Peyer's patch (tissue), 4 donors: ENCODE measurements at regions not wholly inside any gene's neighbourhood (a gene's known extent, or its start where the extent isn't known, plus 50 kb on each side); places are given as distances from the start of the nearest gene placed in this dataset.
"Not testable (repeated sequence)": the region's sequence is repeated elsewhere in the genome, so short reads cannot be mapped to it uniquely, and the experiment has no call there.

Experiments
- CTCF ChIP-seq, 6 experiments: fragments of 450-650 bp in 4 of 6; fragments of 200-600 bp in 2 of 6; sonication (generic) in 1 of 6; IDR thresholded peaks; one replicate each; pipeline ENCODE4 v1.5.1; 2017 to 2019; ENCODE audit warnings: antibody characterized with exemption in 6 of 6, mild to moderate bottlenecking in 3 of 6, moderate library complexity in 1 of 6
- POLR2A ChIP-seq, 2 donors: fragments of 450-650 bp; IDR thresholded peaks; one replicate each; pipeline ENCODE4 v1.5.1; 2017; ENCODE audit warnings: antibody characterized with exemption in 2 of 2, mild to moderate bottlenecking in 2 of 2, moderate library complexity in 2 of 2

GRCh38 chr21:9017206-9017605, 1504.2 kb upstream of the TPTE start:
- TF ChIP-seq CTCF, POLR2A (IDR thresholded peaks at IDR 0.05): not testable (repeated sequence)
